ENCODE measurements at regions not wholly inside any gene's neighbourhood (a gene's known extent, or its start where the extent isn't known, plus 50 kb on each side); places are given as distances from the start of the nearest gene placed in this dataset.

- no peak overlapping the region for H3K4me3 ChIP-seq
- ATAC-seq (ENCODE audit: insufficient number of reproducible peaks, low FRiP score, low read depth) (no peak), DNase-seq (ENCODE audit: low spot score) (no peak)
- no peaks in the 10 kb centered on the region for H3K27me3 ChIP-seq (replicated peaks; ENCODE audit: insufficient read depth)
- H3K9me3 ChIP-seq, result no peaks in the 10 kb centered on the region
- H3K36me3 ChIP-seq, result no peaks in the 10 kb centered on the region
- no peak for TF ChIP-seq CTCF (IDR thresholded peaks at IDR 0.05)
- H3K27ac ChIP-seq, result no peak overlapping the region
- no peaks in the 10 kb centered on the region for H3K4me1 ChIP-seq (ENCODE audit: control insufficient read depth in 1 of 2, low read depth in 2 of 2)
Measured at GRCh38 chr13:107203146-107203847, 635.4 kb upstream of the ARGLU1 start.

DNA sequence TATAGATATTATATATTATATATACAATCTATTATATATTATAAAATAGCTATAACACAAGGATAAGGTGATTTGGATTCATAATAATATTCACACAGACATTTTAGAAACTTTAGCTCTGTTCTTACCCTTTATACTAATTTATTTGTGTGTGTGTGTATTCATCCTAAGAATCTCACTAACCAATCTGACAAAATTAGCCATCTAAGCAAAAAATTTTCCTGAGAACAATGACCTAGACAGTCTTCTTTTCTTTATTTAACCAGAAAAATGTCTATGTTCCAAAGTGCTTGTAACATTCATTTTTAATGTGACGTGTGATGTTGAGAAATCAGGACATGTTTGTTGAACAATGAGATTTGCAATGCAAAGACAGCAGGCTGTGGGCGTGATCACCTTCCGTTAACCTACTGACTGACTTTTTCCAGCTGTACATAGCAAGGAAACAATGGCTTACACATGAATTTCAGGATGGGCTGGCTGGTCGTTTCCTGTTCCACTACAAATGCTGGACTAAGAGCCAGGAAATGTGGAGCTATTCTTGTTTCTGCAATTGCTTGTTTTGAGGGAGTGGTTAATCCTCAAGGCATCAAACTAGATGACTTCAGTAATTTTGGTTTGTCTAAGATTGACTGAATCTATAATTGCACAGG, 634.6 kb upstream of the ARGLU1 start:
- no peaks in the 10 kb centered on the region for H3K9me3 ChIP-seq
- TF ChIP-seq CTCF (IDR thresholded peaks at IDR 0.05), result no peak
- DNase-seq (ENCODE audit: low spot score) (no peak), ATAC-seq (ENCODE audit: insufficient number of reproducible peaks, low FRiP score, low read depth) (no peak)
- no peaks in the 10 kb centered on the region for H3K4me1 ChIP-seq (ENCODE audit: control insufficient read depth in 1 of 2, low read depth in 2 of 2)
- H3K36me3 ChIP-seq, result no peaks in the 10 kb centered on the region
- no peak overlapping the region for H3K27ac ChIP-seq
- no peaks in the 10 kb centered on the region for H3K27me3 ChIP-seq (replicated peaks; ENCODE audit: insufficient read depth)
- no peak overlapping the region for H3K4me3 ChIP-seq

- H3K9me3 ChIP-seq, result no peaks in the 10 kb centered on the region
- H3K27me3 ChIP-seq (replicated peaks; ENCODE audit: insufficient read depth), result no peaks in the 10 kb centered on the region
- no peaks in the 10 kb centered on the region for H3K36me3 ChIP-seq
- no peak overlapping the region for H3K27ac ChIP-seq
- DNase-seq (ENCODE audit: low spot score) (no peak), ATAC-seq (ENCODE audit: insufficient number of reproducible peaks, low FRiP score, low read depth) (no peak)
- no peak overlapping the region for H3K4me3 ChIP-seq
- TF ChIP-seq CTCF (IDR thresholded peaks at IDR 0.05), result no peak
- H3K4me1 ChIP-seq (ENCODE audit: control insufficient read depth in 1 of 2, low read depth in 2 of 2), result no peaks in the 10 kb centered on the region
Measured at GRCh38 chr13:107200491-107200890, 632.6 kb upstream of the ARGLU1 start.

- ATAC-seq (ENCODE audit: insufficient number of reproducible peaks, low FRiP score, low read depth) (no peak), DNase-seq (ENCODE audit: low spot score) (no peak)
- Histone ChIP-seq H3K9me3 (no peaks in the 10 kb centered on the region), H3K27ac (no peak overlapping the region), H3K36me3 (no peaks in the 10 kb centered on the region), H3K27me3 (replicated peaks; ENCODE audit: insufficient read depth) (no peaks in the 10 kb centered on the region), H3K4me1 (ENCODE audit: control insufficient read depth in 1 of 2, low read depth in 2 of 2) (no peaks in the 10 kb centered on the region), H3K4me3 (no peak overlapping the region)
- TF ChIP-seq CTCF (IDR thresholded peaks at IDR 0.05), result no peak
Measured at GRCh38 chr13:107192289-107192688, 624.4 kb upstream of the ARGLU1 start.

DNA sequence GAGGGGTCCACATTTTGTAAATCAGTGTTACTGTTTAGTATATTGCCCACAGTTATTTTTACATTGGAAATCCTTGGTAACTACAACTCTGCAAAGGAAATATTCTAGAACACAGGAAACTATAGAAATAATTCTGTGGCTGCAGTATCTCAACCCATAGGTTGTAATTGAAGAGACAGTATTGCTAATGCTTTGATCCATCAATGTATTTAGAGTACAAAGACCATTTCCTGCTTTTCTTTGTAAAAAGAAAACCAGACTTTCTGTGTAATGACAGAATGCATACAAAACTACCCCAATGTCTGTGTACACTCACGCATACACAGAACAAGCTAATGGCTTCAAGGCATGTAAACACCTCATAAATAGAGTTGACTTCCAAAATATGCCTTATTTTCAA, 622.1 kb upstream of the ARGLU1 start:
- Histone ChIP-seq H3K9me3 (no peaks in the 10 kb centered on the region), H3K4me1 (ENCODE audit: control insufficient read depth in 1 of 2, low read depth in 2 of 2) (no peaks in the 10 kb centered on the region), H3K27ac (no peak overlapping the region), H3K27me3 (replicated peaks; ENCODE audit: insufficient read depth) (no peaks in the 10 kb centered on the region), H3K36me3 (no peaks in the 10 kb centered on the region), H3K4me3 (no peak overlapping the region)
- DNase-seq (ENCODE audit: low spot score) (no peak), ATAC-seq (ENCODE audit: insufficient number of reproducible peaks, low FRiP score, low read depth) (no peak)
- TF ChIP-seq CTCF (IDR thresholded peaks at IDR 0.05), result no peak
